Hepatocyte (in vitro differentiated cells): ENCODE measurements at regions not wholly inside any gene's neighbourhood (a gene's known extent, or its start where the extent isn't known, plus 50 kb on each side); places are given as distances from the start of the nearest gene placed in this dataset.

Source experiments
- DNase-seq: peaks from one replicate; pipeline ENCODE4 v3.0.0-alpha.2; 2016; ENCODE audit warnings: low spot score
- H2AFZ ChIP-seq: fragments of 200-600 bp; sonication (generic); 2 replicates; pipeline ENCODE4 v1.6.0; 2016; ENCODE audit warnings: antibody characterized with exemption, mild to moderate bottlenecking
- H3K27ac ChIP-seq: fragments of 200-600 bp; sonication (generic); 2 replicates; pipeline ENCODE4 v1.5.1; 2016; ENCODE audit warnings: mild to moderate bottlenecking
- H3K27me3 ChIP-seq: fragments of 200-600 bp; sonication (generic); 2 replicates; pipeline ENCODE4 v1.6.1; 2016
- H3K36me3 ChIP-seq: fragments of 200-600 bp; sonication (generic); replicated peaks from 2 replicates; pipeline ENCODE4 v1.5.1; 2016; ENCODE audit warnings: low read depth; ENCODE audit not compliant: insufficient read depth
- H3K4me1 ChIP-seq: fragments of 200-600 bp; sonication (generic); 2 replicates; pipeline ENCODE4 v1.5.1; 2016; ENCODE audit warnings: mild to moderate bottlenecking, moderate library complexity; ENCODE audit not compliant: insufficient read depth
- H3K4me2 ChIP-seq: fragments of 200-600 bp; sonication (generic); 2 replicates; pipeline ENCODE4 v1.6.0; 2016
- H3K4me3 ChIP-seq: fragments of 200-600 bp; sonication (generic); 2 replicates; pipeline ENCODE4 v1.5.1; 2016; ENCODE audit warnings: mild to moderate bottlenecking
- H3K79me2 ChIP-seq: fragments of 200-600 bp; sonication (generic); 2 replicates; pipeline ENCODE4 v1.6.0; 2017; ENCODE audit warnings: mild to moderate bottlenecking
- H3K9me2 ChIP-seq: fragments of 200-600 bp; sonication (generic); replicated peaks from 2 replicates; pipeline ENCODE4 v1.6.0; 2017; ENCODE audit warnings: mild to moderate bottlenecking; ENCODE audit not compliant: insufficient read depth
- H3K9me3 ChIP-seq: fragments of 200-600 bp; sonication (generic); 2 replicates; pipeline ENCODE4 v1.5.1; 2016; ENCODE audit warnings: low read depth, mild to moderate bottlenecking
- H4K20me1 ChIP-seq: fragments of 200-600 bp; sonication (generic); 2 replicates; pipeline ENCODE4 v1.6.0; 2016; ENCODE audit warnings: mild to moderate bottlenecking; ENCODE audit not compliant: insufficient read depth, poor library complexity, severe bottlenecking
- EZH2 ChIP-seq: fragments of 200-600 bp; sonication (generic); IDR thresholded peaks from 2 replicates; pipeline ENCODE4 v1.6.1; 2016; ENCODE audit warnings: antibody characterized with exemption, mild to moderate bottlenecking, borderline replicate concordance
- EZH2phosphoT487 ChIP-seq: fragments of 200-600 bp; sonication (generic); IDR thresholded peaks from one replicate; pipeline ENCODE4 v1.6.1; 2018; ENCODE audit warnings: antibody characterized with exemption, mild to moderate bottlenecking, low read depth, moderate library complexity; ENCODE audit not compliant: unreplicated experiment, severe bottlenecking
- WGBS: methylation state at CpG from one replicate; pipeline ENCODE4 v1.1.6; 2016; ENCODE audit warnings: low lambda C conversion rate; ENCODE audit errors: missing lambda C conversion rate; 5-methylcytosine and 5-hydroxymethylcytosine counted together
- TF ChIP-seq, protein P1 (sequence below): fragments of 200-600 bp; sonication (generic); IDR thresholded peaks from 2 replicates; pipeline ENCODE4 v1.5.1; 2016; ENCODE audit warnings: antibody characterized with exemption, mild to moderate bottlenecking; ENCODE audit not compliant: poor library complexity

DNA sequence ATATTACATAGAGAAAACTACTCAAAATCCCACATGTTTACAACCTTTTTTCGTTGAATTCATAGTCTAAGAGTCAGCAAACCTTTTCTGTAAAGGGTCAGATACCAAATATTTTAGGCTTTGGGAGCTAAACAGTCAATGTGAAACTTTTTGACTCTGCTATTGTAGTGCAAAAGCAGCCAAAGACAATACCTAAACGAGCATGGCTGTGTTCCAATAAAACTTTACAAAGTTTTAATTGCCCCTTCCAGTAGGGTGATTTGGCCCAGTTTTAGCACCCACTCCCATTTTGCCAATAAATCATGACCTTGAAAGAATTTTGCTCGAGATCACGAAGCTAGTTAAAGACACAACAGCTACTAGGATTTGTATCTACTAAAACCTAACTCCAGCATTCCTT, 147.2 kb downstream of the ANKRD50 start:
- H3K9me2 ChIP-seq: no peaks in the 10 kb centered on the region
- H3K36me3 ChIP-seq: no peaks in the 10 kb centered on the region
- no peaks in the 10 kb centered on the region for H3K27me3 ChIP-seq
- no peaks in the 10 kb centered on the region for H3K4me1 ChIP-seq
- no peaks in the 10 kb centered on the region for H3K79me2 ChIP-seq
- H3K4me3 ChIP-seq: no peak overlapping the region
- no peaks in the 10 kb centered on the region for H4K20me1 ChIP-seq
- WGBS: 64% methylated on average over 4 of the region's 4 CpGs
- TF ChIP-seq, protein P1, sequence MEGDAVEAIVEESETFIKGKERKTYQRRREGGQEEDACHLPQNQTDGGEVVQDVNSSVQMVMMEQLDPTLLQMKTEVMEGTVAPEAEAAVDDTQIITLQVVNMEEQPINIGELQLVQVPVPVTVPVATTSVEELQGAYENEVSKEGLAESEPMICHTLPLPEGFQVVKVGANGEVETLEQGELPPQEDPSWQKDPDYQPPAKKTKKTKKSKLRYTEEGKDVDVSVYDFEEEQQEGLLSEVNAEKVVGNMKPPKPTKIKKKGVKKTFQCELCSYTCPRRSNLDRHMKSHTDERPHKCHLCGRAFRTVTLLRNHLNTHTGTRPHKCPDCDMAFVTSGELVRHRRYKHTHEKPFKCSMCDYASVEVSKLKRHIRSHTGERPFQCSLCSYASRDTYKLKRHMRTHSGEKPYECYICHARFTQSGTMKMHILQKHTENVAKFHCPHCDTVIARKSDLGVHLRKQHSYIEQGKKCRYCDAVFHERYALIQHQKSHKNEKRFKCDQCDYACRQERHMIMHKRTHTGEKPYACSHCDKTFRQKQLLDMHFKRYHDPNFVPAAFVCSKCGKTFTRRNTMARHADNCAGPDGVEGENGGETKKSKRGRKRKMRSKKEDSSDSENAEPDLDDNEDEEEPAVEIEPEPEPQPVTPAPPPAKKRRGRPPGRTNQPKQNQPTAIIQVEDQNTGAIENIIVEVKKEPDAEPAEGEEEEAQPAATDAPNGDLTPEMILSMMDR: no peak
- no peaks in the 10 kb centered on the region for H3K9me3 ChIP-seq
- H3K4me2 ChIP-seq: no peak overlapping the region
- no peak overlapping the region for H2AFZ ChIP-seq
- H3K27ac ChIP-seq: no peak overlapping the region
- DNase-seq: no peak

DNA sequence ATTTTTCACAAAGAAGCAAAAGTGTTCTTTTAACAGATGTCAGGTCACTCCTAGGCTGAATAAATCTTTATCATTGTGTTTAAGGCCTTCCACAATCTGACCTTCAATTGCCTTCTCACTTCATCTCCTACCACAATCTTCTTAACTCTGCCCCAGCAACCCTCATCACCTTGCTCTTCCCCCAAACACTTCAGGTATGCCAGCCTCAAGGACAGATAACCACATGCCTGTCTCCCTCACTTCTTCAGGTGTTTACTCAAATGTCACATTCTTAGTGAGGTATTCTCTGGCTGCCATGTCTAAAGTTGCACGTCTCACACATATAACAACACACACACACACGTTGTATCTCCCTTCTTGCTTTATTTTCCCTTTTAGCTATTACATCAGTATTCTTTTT, 146.5 kb downstream of the ANKRD50 start:
- WGBS: 95% methylated on average over 2 of the region's 2 CpGs
- Histone ChIP-seq H3K9me2 (no peaks in the 10 kb centered on the region), H3K4me2 (no peak overlapping the region), H3K9me3 (no peaks in the 10 kb centered on the region), H3K79me2 (no peaks in the 10 kb centered on the region), H3K4me3 (no peak overlapping the region), H3K27me3 (no peaks in the 10 kb centered on the region), H3K4me1 (no peaks in the 10 kb centered on the region), H3K36me3 (no peaks in the 10 kb centered on the region), H2AFZ (no peak overlapping the region), H3K27ac (no peak overlapping the region), H4K20me1 (no peaks in the 10 kb centered on the region)
- no peak for DNase-seq
- TF ChIP-seq, protein P1: no peak
- TF ChIP-seq EZH2: no peak
- TF ChIP-seq EZH2phosphoT487: no peak

DNA sequence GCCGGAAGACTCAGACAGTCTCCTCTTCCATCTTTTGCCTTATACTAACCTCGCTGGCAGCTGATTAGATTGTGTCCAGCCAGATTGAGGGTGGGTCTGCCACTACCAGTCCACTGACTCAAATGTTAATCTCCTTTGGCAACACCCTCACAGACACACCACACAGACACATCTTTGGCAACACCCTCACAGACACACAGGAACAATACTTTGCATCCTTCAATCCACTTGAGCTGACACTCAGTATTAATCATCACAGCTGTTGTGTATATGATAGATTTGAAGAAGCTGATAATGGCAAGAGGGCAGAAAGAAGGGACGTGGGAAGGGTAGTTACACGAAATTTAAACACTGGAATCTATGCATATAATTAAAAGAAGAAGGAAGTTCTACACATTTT, 139.5 kb downstream of the ANKRD50 start:
- Histone ChIP-seq H3K4me1 (no peaks in the 10 kb centered on the region), H3K4me3 (no peak overlapping the region), H3K9me2 (no peaks in the 10 kb centered on the region), H3K4me2 (no peak overlapping the region), H4K20me1 (no peaks in the 10 kb centered on the region), H2AFZ (no peak overlapping the region), H3K9me3 (peaks cover 5% of the 10 kb centered on the region), H3K27me3 (no peaks in the 10 kb centered on the region), H3K27ac (no peak overlapping the region), H3K79me2 (no peaks in the 10 kb centered on the region), H3K36me3 (no peaks in the 10 kb centered on the region)
- DNase-seq: no peak
- 89% methylated on average over 4 of the region's 4 CpGs for WGBS
- TF ChIP-seq EZH2phosphoT487 (no peak), EZH2 (no peak)
- TF ChIP-seq, protein P1: no peak

DNA sequence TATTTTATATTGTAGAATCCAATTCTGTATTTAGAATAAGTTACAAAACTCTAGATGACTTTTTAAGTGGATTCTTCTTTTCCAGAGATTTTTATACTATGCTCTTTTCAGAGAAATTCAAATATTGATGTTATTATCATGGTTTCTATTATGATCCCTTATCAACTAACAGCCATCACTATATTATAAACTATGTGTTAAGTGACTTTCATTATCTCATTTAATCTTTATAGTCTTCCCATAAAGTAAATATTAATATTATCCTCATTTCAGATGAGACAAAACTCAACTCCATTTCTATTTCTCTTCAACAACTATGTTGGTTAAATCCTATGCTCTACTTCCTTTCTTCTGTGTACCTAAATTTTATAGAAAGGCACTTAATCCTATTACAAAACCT, 132.6 kb downstream of the ANKRD50 start:
- no peak overlapping the region for H3K27ac ChIP-seq
- DNase-seq: no peak
- no peaks in the 10 kb centered on the region for H4K20me1 ChIP-seq
- H2AFZ ChIP-seq: no peak overlapping the region
- H3K27me3 ChIP-seq: no peaks in the 10 kb centered on the region
- H3K9me3 ChIP-seq: peaks cover 6% of the 10 kb centered on the region
- no peaks in the 10 kb centered on the region for H3K36me3 ChIP-seq
- no peak overlapping the region for H3K4me3 ChIP-seq
- H3K4me2 ChIP-seq: no peak overlapping the region
- TF ChIP-seq EZH2: no peak
- no peaks in the 10 kb centered on the region for H3K79me2 ChIP-seq
- no peaks in the 10 kb centered on the region for H3K9me2 ChIP-seq
- no peaks in the 10 kb centered on the region for H3K4me1 ChIP-seq
